VCaP (cell line): ENCODE measurements at regions not wholly inside any gene's neighbourhood (a gene's known extent, or its start where the extent isn't known, plus 50 kb on each side); places are given as distances from the start of the nearest gene placed in this dataset.
A peak's percentile ranks its signal among the peaks of the same experiment; 100 is the strongest.

ENCODE experiments used
- H3K27ac ChIP-seq: fragments of 450-650 bp; 2 replicates; pipeline ENCODE4 v1.5.1; 2017
- TF ChIP-seq, protein P1 (sequence below): fragments of 450-650 bp; conservative IDR thresholded peaks from 2 replicates; pipeline ENCODE4 v1.5.1; 2017; ENCODE audit warnings: mild to moderate bottlenecking, moderate library complexity

GRCh38 chr21:27761623-27762022 lies 794.7 kb upstream of the ADAMTS5 start:
- TF ChIP-seq, protein P1, sequence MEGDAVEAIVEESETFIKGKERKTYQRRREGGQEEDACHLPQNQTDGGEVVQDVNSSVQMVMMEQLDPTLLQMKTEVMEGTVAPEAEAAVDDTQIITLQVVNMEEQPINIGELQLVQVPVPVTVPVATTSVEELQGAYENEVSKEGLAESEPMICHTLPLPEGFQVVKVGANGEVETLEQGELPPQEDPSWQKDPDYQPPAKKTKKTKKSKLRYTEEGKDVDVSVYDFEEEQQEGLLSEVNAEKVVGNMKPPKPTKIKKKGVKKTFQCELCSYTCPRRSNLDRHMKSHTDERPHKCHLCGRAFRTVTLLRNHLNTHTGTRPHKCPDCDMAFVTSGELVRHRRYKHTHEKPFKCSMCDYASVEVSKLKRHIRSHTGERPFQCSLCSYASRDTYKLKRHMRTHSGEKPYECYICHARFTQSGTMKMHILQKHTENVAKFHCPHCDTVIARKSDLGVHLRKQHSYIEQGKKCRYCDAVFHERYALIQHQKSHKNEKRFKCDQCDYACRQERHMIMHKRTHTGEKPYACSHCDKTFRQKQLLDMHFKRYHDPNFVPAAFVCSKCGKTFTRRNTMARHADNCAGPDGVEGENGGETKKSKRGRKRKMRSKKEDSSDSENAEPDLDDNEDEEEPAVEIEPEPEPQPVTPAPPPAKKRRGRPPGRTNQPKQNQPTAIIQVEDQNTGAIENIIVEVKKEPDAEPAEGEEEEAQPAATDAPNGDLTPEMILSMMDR: no peak
- peak overlapping the region; percentile 42; the same call in 1 of the 2 replicates for H3K27ac ChIP-seq

- TF ChIP-seq, protein P1: peak; percentile 76
- peak overlapping the region; percentile 6; the same call in 1 of the 2 replicates for H3K27ac ChIP-seq
Measured at GRCh38 chr21:27759820-27760219, 792.9 kb upstream of the ADAMTS5 start.

- H3K27ac ChIP-seq: peak overlapping the region; percentile 6; the same call in 1 of the 2 replicates
- TF ChIP-seq, protein P1: peak; percentile 74
Measured at GRCh38 chr21:27759091-27759659, 792.3 kb upstream of the ADAMTS5 start.

GRCh38 chr21:27756191-27756590 lies 789.3 kb upstream of the ADAMTS5 start:
- TF ChIP-seq, protein P1: no peak
- no peak overlapping the region for H3K27ac ChIP-seq

DNA sequence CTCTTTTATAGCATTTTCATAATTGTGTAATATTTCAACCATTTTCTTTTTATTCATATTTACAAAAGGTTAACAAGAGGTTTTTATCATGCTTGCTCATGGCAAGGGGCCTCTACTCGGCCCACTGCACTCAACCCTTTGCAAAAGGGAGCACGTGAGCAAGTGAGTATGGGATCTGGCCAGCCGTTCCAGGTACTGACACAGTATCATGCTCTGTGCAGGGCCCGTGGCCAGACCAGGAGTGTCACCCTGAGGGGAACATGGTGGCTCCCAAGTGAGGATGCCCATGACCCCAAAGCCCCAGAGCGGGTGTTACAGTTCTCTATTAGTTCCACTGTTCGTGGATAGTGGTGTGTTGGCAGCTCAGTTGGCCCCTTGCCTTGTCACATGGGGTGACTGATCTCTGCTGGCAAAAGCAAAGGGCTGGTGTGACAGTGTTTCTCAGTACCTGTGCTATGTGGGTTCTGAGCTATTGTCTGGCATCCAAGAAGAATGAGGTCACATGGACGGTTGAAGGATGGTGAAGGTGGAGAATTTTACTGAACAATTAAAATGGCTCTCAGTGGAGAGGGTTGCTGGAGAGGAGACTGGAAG lies 777.2 kb upstream of the ADAMTS5 start:
- TF ChIP-seq, protein P1: no peak
- no peak overlapping the region for H3K27ac ChIP-seq

- TF ChIP-seq, protein P1: no peak
- no peak overlapping the region for H3K27ac ChIP-seq
Measured at GRCh38 chr21:27741736-27742135, 774.8 kb upstream of the ADAMTS5 start.

- TF ChIP-seq, protein P1: no peak
Measured at GRCh38 chr21:27740084-27740483, 773.2 kb upstream of the ADAMTS5 start.

More at GRCh38 chr21:27740084-27740483, 773.2 kb upstream of the ADAMTS5 start:
- peak overlapping the region; percentile 19 for H3K27ac ChIP-seq
